Activated T-cell treated with anti-CD3 and anti-CD28 coated beads, Interleukin-2, amount 50 U/mL, for 24 hours (primary cell): ENCODE measurements at regions not wholly inside any gene's neighbourhood (a gene's known extent, or its start where the extent isn't known, plus 50 kb on each side); places are given as distances from the start of the nearest gene placed in this dataset.

Source experiments
- DNase-seq: peaks from one replicate; pipeline ENCODE4 v3.0.0-alpha.2; 2020
- H3K27ac Mint-ChIP-seq: 2 replicates; pipeline ENCODE4 v1.8.0; 2020; ENCODE audit warnings: mild to moderate bottlenecking, mixed read lengths
- H3K27me3 Mint-ChIP-seq: 2 replicates; pipeline ENCODE4 v1.8.0; 2020; ENCODE audit warnings: mixed read lengths
- H3K36me3 Mint-ChIP-seq: 2 replicates; pipeline ENCODE4 v1.8.0; 2020; ENCODE audit warnings: low read depth, mixed read lengths
- H3K4me1 Mint-ChIP-seq: 2 replicates; pipeline ENCODE4 v1.8.0; 2020; ENCODE audit warnings: low read depth, mixed read lengths
- H3K4me3 Mint-ChIP-seq: 2 replicates; pipeline ENCODE4 v1.8.0; 2020; ENCODE audit warnings: mild to moderate bottlenecking, moderate library complexity, mixed read lengths
- H3K9me3 Mint-ChIP-seq: 2 replicates; pipeline ENCODE4 v1.8.0; 2020; ENCODE audit warnings: mixed read lengths

GRCh38 chr18:48460929-48461583, 51.9 kb upstream of the ZBTB7C start:
- no peak for DNase-seq
- Mint-ChIP-seq H3K27me3 (peaks cover 76% of the 10 kb centered on the region), H3K4me1 (peaks cover 14% of the 10 kb centered on the region), H3K27ac (no peak overlapping the region), H3K36me3 (no peaks in the 10 kb centered on the region), H3K9me3 (no peaks in the 10 kb centered on the region), H3K4me3 (no peak overlapping the region)

GRCh38 chr18:48459465-48459864, 50.3 kb upstream of the ZBTB7C start:
- Mint-ChIP-seq H3K36me3 (no peaks in the 10 kb centered on the region), H3K4me1 (peaks cover 27% of the 10 kb centered on the region), H3K27ac (no peak overlapping the region), H3K9me3 (no peaks in the 10 kb centered on the region), H3K27me3 (peaks cover 73% of the 10 kb centered on the region), H3K4me3 (no peak overlapping the region)
- no peak for DNase-seq

GRCh38 chr18:48459016-48459415, 49.8 kb upstream of the ZBTB7C start:
- peaks cover 73% of the 10 kb centered on the region for H3K27me3 Mint-ChIP-seq
- H3K4me3 Mint-ChIP-seq, result no peak overlapping the region
- H3K4me1 Mint-ChIP-seq, result peaks cover 29% of the 10 kb centered on the region
- H3K27ac Mint-ChIP-seq, result no peak overlapping the region
- no peaks in the 10 kb centered on the region for H3K36me3 Mint-ChIP-seq
- no peaks in the 10 kb centered on the region for H3K9me3 Mint-ChIP-seq
- DNase-seq, result no peak
